ENCODE measurements at regions not wholly inside any gene's neighbourhood (a gene's known extent, or its start where the extent isn't known, plus 50 kb on each side); places are given as distances from the start of the nearest gene placed in this dataset.

DNA sequence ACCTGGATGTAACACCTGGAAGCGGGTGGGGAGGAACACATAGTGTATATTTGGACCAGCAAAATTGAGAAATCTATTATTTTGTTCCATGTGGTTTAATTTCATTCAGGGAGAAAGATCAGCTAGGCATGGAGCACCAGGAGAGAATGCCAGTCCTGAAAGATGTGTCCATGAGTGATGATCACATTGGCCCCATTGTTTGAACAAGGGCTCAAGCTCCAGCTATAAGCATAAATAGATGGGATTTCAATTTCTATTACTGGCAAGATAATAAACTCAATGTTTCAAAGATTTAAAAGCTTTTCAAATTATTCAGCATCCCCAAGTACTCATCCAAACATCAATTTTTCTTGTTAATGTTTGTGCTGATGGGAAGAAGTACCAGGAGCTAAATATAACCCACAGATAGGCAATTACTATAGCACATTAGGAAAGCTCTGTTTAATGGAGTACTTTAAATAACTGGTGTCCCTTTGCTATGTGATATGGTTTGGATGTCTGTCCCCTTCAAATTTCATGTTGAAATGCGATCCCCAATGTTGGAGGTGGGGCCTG lies 275.3 kb upstream of the PHYHIPL start:
- Histone ChIP-seq H3K36me3 (ENCODE audit: control insufficient read depth in 1 of 2, insufficient read depth in 2 of 2, low read length in 2 of 2) (no peaks in the 10 kb centered on the region), H3K4me1 (ENCODE audit: control insufficient read depth in 1 of 2, insufficient read depth in 2 of 2, low read length in 2 of 2) (no peaks in the 10 kb centered on the region), H3K27me3 (ENCODE audit: low read depth, low read length) (no peaks in the 10 kb centered on the region), H3K27ac (ENCODE audit: low read length) (no peak overlapping the region), H3K9me3 (ENCODE audit: control insufficient read depth in 1 of 2, low read length in 2 of 2) (no peaks in the 10 kb centered on the region), H3K4me3 (ENCODE audit: low read depth in 1 of 2, low read length in 2 of 2) (no peak overlapping the region)

DNA sequence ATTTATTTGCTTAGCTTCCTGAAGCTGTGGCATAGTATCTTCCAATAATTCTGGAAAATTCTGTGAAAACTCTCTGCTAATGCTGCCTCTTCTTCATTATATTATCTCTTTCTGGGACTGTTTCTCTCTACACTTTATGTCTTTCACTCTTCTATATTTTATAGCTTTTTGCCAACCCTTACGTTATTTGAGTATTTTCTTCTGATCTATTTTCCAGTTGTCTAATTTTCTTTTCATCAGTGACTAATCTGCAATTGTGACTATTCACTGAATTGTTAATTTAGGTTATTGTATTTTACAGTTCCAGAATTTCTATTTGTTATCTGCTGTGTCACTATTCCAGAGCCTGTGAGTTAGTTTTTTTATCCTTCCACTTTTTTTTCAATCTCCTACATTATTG lies 273.4 kb upstream of the PHYHIPL start:
- no peak overlapping the region for H3K4me3 ChIP-seq (ENCODE audit: low read depth in 1 of 2, low read length in 2 of 2)
- no peaks in the 10 kb centered on the region for H3K36me3 ChIP-seq (ENCODE audit: control insufficient read depth in 1 of 2, insufficient read depth in 2 of 2, low read length in 2 of 2)
- H3K27me3 ChIP-seq (ENCODE audit: low read depth, low read length), result no peaks in the 10 kb centered on the region
- H3K9me3 ChIP-seq (ENCODE audit: control insufficient read depth in 1 of 2, low read length in 2 of 2), result no peaks in the 10 kb centered on the region
- H3K4me1 ChIP-seq (ENCODE audit: control insufficient read depth in 1 of 2, insufficient read depth in 2 of 2, low read length in 2 of 2), result no peaks in the 10 kb centered on the region
- no peak overlapping the region for H3K27ac ChIP-seq (ENCODE audit: low read length)

DNA sequence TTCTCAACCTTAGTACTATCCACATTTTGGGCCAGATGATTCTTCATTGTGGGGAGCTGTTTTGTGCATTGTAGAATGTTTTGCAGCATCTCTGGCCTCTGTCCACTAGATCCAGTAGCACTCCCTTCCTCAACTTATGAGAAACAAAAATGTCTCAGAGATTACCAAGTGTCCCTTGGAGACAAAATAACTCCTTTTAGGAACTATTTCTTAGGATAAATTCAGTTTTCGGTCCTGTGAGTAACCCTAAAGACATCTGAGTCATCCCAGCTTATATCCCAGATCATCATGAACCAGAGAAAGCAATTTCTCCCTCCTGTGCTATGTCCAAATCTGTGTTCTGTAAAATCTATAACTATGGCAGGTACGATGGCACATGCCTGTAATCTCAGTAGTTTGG lies 266.6 kb upstream of the PHYHIPL start:
- Histone ChIP-seq H3K9me3 (ENCODE audit: control insufficient read depth in 1 of 2, low read length in 2 of 2) (no peaks in the 10 kb centered on the region), H3K36me3 (ENCODE audit: control insufficient read depth in 1 of 2, insufficient read depth in 2 of 2, low read length in 2 of 2) (no peaks in the 10 kb centered on the region), H3K27ac (ENCODE audit: low read length) (no peak overlapping the region), H3K4me1 (ENCODE audit: control insufficient read depth in 1 of 2, insufficient read depth in 2 of 2, low read length in 2 of 2) (no peaks in the 10 kb centered on the region), H3K27me3 (ENCODE audit: low read depth, low read length) (no peaks in the 10 kb centered on the region), H3K4me3 (ENCODE audit: low read depth in 1 of 2, low read length in 2 of 2) (no peak overlapping the region)

DNA sequence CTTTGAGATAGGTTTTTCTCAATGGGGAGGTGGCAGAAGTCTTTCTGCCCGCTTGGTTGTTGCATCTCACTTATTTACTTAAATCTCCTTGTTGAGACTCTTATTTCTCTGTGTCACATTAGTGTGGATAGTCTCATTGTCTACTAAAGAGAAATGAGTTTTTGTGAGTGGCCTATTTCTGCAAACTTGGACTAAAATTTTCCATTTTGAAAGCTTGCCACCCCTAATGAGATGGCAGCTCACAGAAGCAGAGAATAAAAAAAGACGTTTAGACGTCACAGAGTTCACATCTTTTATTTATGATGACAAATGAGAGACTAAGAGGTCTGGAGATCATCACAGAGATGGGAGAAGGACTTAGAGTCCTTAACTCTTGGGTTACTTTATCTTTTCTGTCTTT lies 262.7 kb upstream of the PHYHIPL start:
- no peaks in the 10 kb centered on the region for H3K9me3 ChIP-seq (ENCODE audit: control insufficient read depth in 1 of 2, low read length in 2 of 2)
- no peaks in the 10 kb centered on the region for H3K27me3 ChIP-seq (ENCODE audit: low read depth, low read length)
- H3K36me3 ChIP-seq (ENCODE audit: control insufficient read depth in 1 of 2, insufficient read depth in 2 of 2, low read length in 2 of 2), result no peaks in the 10 kb centered on the region
- H3K4me1 ChIP-seq (ENCODE audit: control insufficient read depth in 1 of 2, insufficient read depth in 2 of 2, low read length in 2 of 2), result no peaks in the 10 kb centered on the region
- no peak overlapping the region for H3K4me3 ChIP-seq (ENCODE audit: low read depth in 1 of 2, low read length in 2 of 2)
- H3K27ac ChIP-seq (ENCODE audit: low read length), result no peak overlapping the region

DNA sequence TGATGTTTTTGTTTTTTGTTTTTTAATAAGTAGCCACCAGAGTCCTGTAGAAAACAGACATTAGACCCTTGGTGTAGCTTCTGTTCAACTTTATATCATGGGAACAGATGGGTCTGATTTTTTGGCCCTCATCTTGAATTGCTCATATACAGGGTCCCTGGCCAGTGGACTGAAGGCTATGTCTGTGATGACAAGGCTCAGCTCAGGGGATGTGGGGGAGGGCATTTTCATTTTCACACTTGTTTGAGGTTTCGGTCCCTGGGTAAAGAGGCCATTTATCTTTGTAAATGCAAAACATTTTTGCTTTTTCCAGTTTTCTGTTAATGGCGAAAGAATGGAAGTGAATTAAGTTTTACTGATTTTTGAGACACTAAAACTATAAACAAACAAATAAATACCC lies 257.6 kb upstream of the PHYHIPL start:
- Histone ChIP-seq H3K4me1 (ENCODE audit: control insufficient read depth in 1 of 2, insufficient read depth in 2 of 2, low read length in 2 of 2) (no peaks in the 10 kb centered on the region), H3K27me3 (ENCODE audit: low read depth, low read length) (no peaks in the 10 kb centered on the region), H3K4me3 (ENCODE audit: low read depth in 1 of 2, low read length in 2 of 2) (no peak overlapping the region)

DNA sequence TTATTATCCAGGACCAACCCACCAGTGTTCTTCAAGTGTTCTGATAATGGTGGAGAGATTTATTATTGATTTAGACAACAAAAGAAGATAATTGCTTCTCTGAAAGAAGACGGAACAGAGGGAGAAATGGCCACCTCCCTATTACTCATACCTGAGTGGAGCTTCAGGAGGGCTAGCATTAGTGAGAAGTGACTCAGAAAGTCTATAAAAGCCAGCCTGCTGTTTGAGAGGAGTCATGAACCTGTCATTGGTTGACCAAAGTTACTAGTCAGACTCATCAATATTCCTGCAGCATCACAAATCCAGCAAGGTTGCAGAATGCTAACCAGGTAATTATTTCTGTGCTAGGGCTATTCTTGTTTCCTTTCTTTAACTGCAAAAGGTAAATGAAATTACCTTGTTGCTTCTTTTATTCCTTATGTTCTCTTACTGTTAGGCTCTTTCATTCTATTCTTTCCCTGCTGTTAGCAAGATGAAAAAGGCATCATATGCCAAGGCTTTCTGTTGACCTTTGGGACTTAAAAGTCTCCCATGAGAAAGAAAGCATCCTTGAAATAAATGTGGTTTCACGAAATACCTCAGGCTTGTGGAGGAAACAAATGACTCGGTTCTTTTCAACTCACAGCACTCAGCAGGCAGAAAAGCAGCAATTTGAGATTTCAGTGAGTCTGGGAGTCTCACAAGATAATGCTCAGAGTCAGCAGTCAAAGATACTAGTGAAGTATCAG lies 256.4 kb upstream of the PHYHIPL start:
- Histone ChIP-seq H3K27me3 (ENCODE audit: low read depth, low read length) (no peaks in the 10 kb centered on the region), H3K27ac (ENCODE audit: low read length) (no peak overlapping the region), H3K4me3 (ENCODE audit: low read depth in 1 of 2, low read length in 2 of 2) (no peak overlapping the region), H3K4me1 (ENCODE audit: control insufficient read depth in 1 of 2, insufficient read depth in 2 of 2, low read length in 2 of 2) (no peaks in the 10 kb centered on the region), H3K36me3 (ENCODE audit: control insufficient read depth in 1 of 2, insufficient read depth in 2 of 2, low read length in 2 of 2) (no peaks in the 10 kb centered on the region), H3K9me3 (ENCODE audit: control insufficient read depth in 1 of 2, low read length in 2 of 2) (no peaks in the 10 kb centered on the region)

More for the DNA sequence above, 257.6 kb upstream of the PHYHIPL start:
- no peaks in the 10 kb centered on the region for H3K9me3 ChIP-seq (ENCODE audit: control insufficient read depth in 1 of 2, low read length in 2 of 2)
- no peak overlapping the region for H3K27ac ChIP-seq (ENCODE audit: low read length)
- no peaks in the 10 kb centered on the region for H3K36me3 ChIP-seq (ENCODE audit: control insufficient read depth in 1 of 2, insufficient read depth in 2 of 2, low read length in 2 of 2)

DNA sequence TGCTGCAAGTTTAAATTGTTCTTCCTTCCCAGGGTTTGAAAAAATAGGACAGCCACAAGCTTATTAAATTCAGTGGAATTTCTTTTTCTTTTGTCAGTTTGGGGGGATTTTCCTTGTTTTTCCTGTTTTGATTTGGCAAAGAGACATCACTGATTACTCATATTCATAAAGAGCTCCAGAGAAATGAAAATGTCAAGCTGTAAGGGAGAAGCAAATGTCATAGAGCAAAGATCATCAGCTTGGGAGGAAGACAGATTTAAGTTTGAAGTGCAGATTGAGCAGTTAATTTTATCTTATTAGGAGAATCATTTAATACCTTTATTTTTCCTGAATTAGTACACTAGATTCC lies 255.8 kb upstream of the PHYHIPL start:
- no peak overlapping the region for H3K27ac ChIP-seq (ENCODE audit: low read length)
- no peak overlapping the region for H3K4me3 ChIP-seq (ENCODE audit: low read depth in 1 of 2, low read length in 2 of 2)

DNA sequence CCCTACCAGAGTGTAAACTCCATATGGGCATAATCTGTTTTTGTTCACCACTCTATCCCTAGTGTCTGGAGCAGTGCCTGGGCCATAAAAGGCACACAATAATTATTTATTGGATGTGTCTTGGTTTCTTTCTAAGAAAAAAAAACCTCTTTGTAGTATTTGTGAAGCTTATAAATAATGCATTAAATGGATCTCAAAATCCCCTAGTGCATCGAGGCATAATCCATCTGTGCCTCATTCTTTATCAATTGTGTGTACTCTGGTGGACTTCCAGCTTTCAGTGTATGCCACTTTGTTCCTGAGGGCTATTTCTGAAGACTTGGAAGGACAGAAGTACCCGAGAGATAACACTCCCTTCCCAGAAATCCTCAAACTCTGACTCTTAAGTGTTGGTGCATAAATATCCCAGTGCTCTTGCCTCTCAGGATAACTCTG lies 255.0 kb upstream of the PHYHIPL start:
- Histone ChIP-seq H3K27me3 (ENCODE audit: low read depth, low read length) (no peaks in the 10 kb centered on the region), H3K27ac (ENCODE audit: low read length) (no peak overlapping the region), H3K4me3 (ENCODE audit: low read depth in 1 of 2, low read length in 2 of 2) (no peak overlapping the region)

More for the DNA sequence above, 255.8 kb upstream of the PHYHIPL start:
- Histone ChIP-seq H3K27me3 (ENCODE audit: low read depth, low read length) (no peaks in the 10 kb centered on the region), H3K36me3 (ENCODE audit: control insufficient read depth in 1 of 2, insufficient read depth in 2 of 2, low read length in 2 of 2) (no peaks in the 10 kb centered on the region), H3K9me3 (ENCODE audit: control insufficient read depth in 1 of 2, low read length in 2 of 2) (no peaks in the 10 kb centered on the region), H3K4me1 (ENCODE audit: control insufficient read depth in 1 of 2, insufficient read depth in 2 of 2, low read length in 2 of 2) (no peaks in the 10 kb centered on the region)

DNA sequence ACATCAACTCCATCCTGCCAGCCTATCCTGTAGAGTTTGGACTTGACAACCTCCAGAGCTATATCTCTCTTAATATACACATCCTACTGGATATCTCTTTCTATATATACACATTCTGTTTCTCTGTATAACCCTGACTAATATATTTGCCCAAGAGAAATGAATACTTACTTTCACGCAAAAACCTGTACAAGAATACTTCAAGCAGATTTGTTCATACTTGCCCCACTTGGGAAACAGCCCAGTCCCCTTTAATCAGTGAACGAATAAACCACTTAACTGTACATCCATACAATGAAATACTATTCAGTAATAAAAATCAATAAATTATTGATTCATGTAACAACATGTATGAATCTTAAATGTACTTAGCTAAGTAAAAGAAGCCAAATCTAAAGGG lies 251.1 kb upstream of the PHYHIPL start:
- H3K27me3 ChIP-seq (ENCODE audit: low read depth, low read length), result no peaks in the 10 kb centered on the region
- H3K4me3 ChIP-seq (ENCODE audit: low read depth in 1 of 2, low read length in 2 of 2), result no peak overlapping the region
- H3K36me3 ChIP-seq (ENCODE audit: control insufficient read depth in 1 of 2, insufficient read depth in 2 of 2, low read length in 2 of 2), result no peaks in the 10 kb centered on the region
- no peaks in the 10 kb centered on the region for H3K9me3 ChIP-seq (ENCODE audit: control insufficient read depth in 1 of 2, low read length in 2 of 2)
- H3K4me1 ChIP-seq (ENCODE audit: control insufficient read depth in 1 of 2, insufficient read depth in 2 of 2, low read length in 2 of 2), result no peaks in the 10 kb centered on the region
- H3K27ac ChIP-seq (ENCODE audit: low read length), result no peak overlapping the region

More for the DNA sequence above, 255.0 kb upstream of the PHYHIPL start:
- no peaks in the 10 kb centered on the region for H3K4me1 ChIP-seq (ENCODE audit: control insufficient read depth in 1 of 2, insufficient read depth in 2 of 2, low read length in 2 of 2)
- H3K36me3 ChIP-seq (ENCODE audit: control insufficient read depth in 1 of 2, insufficient read depth in 2 of 2, low read length in 2 of 2), result no peaks in the 10 kb centered on the region
- no peaks in the 10 kb centered on the region for H3K9me3 ChIP-seq (ENCODE audit: control insufficient read depth in 1 of 2, low read length in 2 of 2)

DNA sequence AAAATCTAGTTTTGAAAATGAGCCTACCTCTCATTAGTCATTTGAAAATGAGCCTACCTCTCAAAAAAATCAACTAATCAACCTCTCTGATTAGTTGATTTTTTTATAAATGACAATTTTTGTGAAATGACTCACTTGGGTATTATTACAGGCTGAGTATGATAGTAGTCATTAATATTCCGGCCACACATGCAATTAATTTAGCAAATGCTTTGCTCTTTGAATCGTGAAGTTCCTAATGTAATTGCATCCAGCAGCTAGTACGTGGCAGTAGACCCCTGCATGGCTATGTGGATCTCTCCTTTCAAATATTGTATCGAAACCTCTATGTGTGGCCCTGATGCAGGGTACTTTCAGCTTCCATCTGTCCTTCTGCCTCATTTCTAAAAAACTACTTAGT lies 245.9 kb upstream of the PHYHIPL start:
- Histone ChIP-seq H3K27me3 (ENCODE audit: low read depth, low read length) (no peaks in the 10 kb centered on the region), H3K36me3 (ENCODE audit: control insufficient read depth in 1 of 2, insufficient read depth in 2 of 2, low read length in 2 of 2) (no peaks in the 10 kb centered on the region), H3K27ac (ENCODE audit: low read length) (no peak overlapping the region), H3K9me3 (ENCODE audit: control insufficient read depth in 1 of 2, low read length in 2 of 2) (no peaks in the 10 kb centered on the region), H3K4me1 (ENCODE audit: control insufficient read depth in 1 of 2, insufficient read depth in 2 of 2, low read length in 2 of 2) (no peaks in the 10 kb centered on the region), H3K4me3 (ENCODE audit: low read depth in 1 of 2, low read length in 2 of 2) (no peak overlapping the region)

DNA sequence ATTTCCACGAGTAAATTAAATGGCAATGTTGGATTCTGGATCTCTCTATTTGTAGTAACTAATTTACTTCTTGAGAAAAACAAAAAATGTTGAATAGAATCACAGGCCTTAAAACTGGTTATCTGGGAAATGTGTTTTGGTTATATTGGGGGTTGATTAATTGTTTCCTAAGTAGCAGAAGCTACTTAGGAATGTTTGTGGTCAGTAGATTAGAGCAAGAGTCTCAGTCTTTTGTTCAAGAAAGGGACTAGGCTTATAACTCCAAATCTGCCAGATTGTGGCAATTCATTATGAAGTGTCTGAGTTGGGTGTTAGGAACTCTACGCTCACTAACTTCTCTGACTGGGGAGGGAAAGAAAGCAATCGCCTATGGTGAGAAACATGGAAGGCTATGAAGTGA lies 244.3 kb upstream of the PHYHIPL start:
- Histone ChIP-seq H3K4me1 (ENCODE audit: control insufficient read depth in 1 of 2, insufficient read depth in 2 of 2, low read length in 2 of 2) (no peaks in the 10 kb centered on the region), H3K4me3 (ENCODE audit: low read depth in 1 of 2, low read length in 2 of 2) (no peak overlapping the region), H3K27ac (ENCODE audit: low read length) (no peak overlapping the region), H3K27me3 (ENCODE audit: low read depth, low read length) (no peaks in the 10 kb centered on the region), H3K9me3 (ENCODE audit: control insufficient read depth in 1 of 2, low read length in 2 of 2) (no peaks in the 10 kb centered on the region), H3K36me3 (ENCODE audit: control insufficient read depth in 1 of 2, insufficient read depth in 2 of 2, low read length in 2 of 2) (no peaks in the 10 kb centered on the region)

Data from muscle layer of duodenum (tissue), 2 donors.